Vagina (tissue), 2 donors: ENCODE measurements at regions not wholly inside any gene's neighbourhood (a gene's known extent, or its start where the extent isn't known, plus 50 kb on each side); places are given as distances from the start of the nearest gene placed in this dataset.

Experiments
- CTCF ChIP-seq, 3 experiments: fragments of 450-650 bp in 2 of 3; fragments of 200-600 bp in 1 of 3; sonication (generic) in 1 of 3; IDR thresholded peaks; one replicate each; pipeline ENCODE4 v1.5.1; 2017 to 2019; ENCODE audit warnings: antibody characterized with exemption in 3 of 3, mild to moderate bottlenecking in 2 of 3, moderate library complexity in 2 of 3
- POLR2A ChIP-seq, 2 donors: fragments of 450-650 bp; IDR thresholded peaks; one replicate each; pipeline ENCODE4 v1.6.1; 2017; ENCODE audit warnings: antibody characterized with exemption in 2 of 2, mild to moderate bottlenecking in 2 of 2, moderate library complexity in 2 of 2
- POLR2AphosphoS5 ChIP-seq, 2 donors: sonication (generic); formaldehyde crosslinking; IDR thresholded peaks; one replicate each; pipeline ENCODE4 v1.9.0; 2017; ENCODE audit warnings: antibody characterized with exemption in 2 of 2, mild to moderate bottlenecking in 2 of 2, low read depth in 1 of 2; ENCODE audit not compliant: insufficient read depth in 1 of 2

- no peak for TF ChIP-seq CTCF (IDR thresholded peaks at IDR 0.05)
- TF ChIP-seq POLR2A (IDR thresholded peaks at IDR 0.05) = no peak
- no peak for TF ChIP-seq POLR2AphosphoS5 (IDR thresholded peaks at IDR 0.05; ENCODE audit: insufficient read depth in 1 of 2, low read depth in 1 of 2)
Observed at GRCh38 chr15:24901409-24901808, 53.4 kb upstream of the SNRPN start.
